ENCODE measurements at regions not wholly inside any gene's neighbourhood (a gene's known extent, or its start where the extent isn't known, plus 50 kb on each side); places are given as distances from the start of the nearest gene placed in this dataset.

DNA sequence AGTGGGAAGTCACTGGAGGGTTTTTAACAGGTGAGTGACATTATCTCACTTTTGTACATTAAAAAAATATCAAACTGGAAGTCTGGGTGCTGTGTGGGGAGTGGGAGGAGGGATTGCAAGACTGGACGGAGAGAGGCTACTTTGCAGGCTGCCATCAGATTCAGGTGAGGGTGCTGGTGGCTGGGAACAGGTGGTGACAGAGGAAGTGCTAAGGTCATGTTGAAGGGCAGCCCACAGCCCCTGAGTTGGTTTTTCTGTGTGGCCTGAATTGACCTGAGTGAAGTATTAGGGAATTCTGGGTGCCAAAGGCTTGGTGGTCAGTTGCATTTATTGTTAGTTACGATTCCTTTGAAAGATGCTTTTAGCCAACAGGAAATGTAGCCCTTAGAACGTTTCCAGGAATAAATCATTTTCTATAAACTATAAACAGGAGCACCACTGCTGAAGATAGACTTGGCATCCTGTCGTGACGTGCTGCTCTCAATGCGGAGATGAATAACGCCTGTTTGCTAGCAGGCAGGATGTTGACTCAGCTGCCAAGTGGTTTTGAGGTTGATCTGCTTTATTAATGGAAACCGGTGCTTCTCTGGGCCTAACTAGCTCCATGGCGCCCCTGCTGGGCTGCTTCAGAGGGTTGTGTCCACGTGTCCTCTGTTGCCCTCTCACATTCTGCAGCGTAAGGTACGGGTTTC is 707.5 kb upstream of the TMEM132C start:
- ATAC-seq (ENCODE audit: low read depth) (peak; percentile 97), DNase-seq (ENCODE audit: low spot score) (peak; percentile 68)
- peaks cover 9% of the 10 kb centered on the region for H3K4me1 ChIP-seq (ENCODE audit: insufficient read depth, poor library complexity, severe bottlenecking)
- TF ChIP-seq, protein P1, sequence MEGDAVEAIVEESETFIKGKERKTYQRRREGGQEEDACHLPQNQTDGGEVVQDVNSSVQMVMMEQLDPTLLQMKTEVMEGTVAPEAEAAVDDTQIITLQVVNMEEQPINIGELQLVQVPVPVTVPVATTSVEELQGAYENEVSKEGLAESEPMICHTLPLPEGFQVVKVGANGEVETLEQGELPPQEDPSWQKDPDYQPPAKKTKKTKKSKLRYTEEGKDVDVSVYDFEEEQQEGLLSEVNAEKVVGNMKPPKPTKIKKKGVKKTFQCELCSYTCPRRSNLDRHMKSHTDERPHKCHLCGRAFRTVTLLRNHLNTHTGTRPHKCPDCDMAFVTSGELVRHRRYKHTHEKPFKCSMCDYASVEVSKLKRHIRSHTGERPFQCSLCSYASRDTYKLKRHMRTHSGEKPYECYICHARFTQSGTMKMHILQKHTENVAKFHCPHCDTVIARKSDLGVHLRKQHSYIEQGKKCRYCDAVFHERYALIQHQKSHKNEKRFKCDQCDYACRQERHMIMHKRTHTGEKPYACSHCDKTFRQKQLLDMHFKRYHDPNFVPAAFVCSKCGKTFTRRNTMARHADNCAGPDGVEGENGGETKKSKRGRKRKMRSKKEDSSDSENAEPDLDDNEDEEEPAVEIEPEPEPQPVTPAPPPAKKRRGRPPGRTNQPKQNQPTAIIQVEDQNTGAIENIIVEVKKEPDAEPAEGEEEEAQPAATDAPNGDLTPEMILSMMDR (IDR thresholded peaks at IDR 0.05; ENCODE audit: poor library complexity, severe bottlenecking) = peak; percentile 73
- no peaks in the 10 kb centered on the region for H3K27me3 ChIP-seq (ENCODE audit: insufficient read depth, poor library complexity, severe bottlenecking)
- H3K9me3 ChIP-seq (ENCODE audit: severe bottlenecking) = no peaks in the 10 kb centered on the region
- H3K4me3 ChIP-seq (ENCODE audit: severe bottlenecking) = no peak overlapping the region
- no peaks in the 10 kb centered on the region for H3K36me3 ChIP-seq (ENCODE audit: low read depth)
- peak overlapping the region; percentile 50 for H3K27ac ChIP-seq (ENCODE audit: poor library complexity, severe bottlenecking)

DNA sequence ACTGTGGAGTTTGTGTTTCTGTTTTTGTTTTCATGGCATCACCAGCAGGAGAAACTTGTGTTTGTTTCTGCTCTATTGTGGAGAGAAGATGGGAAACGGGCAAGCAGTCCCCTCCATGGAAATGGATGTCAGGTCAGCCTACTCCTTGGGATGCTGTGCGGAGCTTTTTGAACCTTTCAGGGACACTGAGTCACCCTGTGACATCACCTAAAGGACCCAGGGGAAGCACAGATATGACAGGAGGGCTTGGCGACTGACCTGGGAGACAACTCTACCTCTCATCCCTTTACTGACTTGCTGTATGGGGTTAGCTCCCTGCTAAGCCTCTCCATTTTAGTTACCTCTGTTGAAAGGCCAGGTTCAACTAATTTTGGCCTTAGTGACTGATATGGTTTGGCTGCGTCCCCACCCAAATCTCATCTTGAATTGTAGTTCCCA is 706.9 kb upstream of the TMEM132C start:
- no peaks in the 10 kb centered on the region for H3K36me3 ChIP-seq (ENCODE audit: low read depth)
- no peak overlapping the region for H3K4me3 ChIP-seq (ENCODE audit: severe bottlenecking)
- H3K9me3 ChIP-seq (ENCODE audit: severe bottlenecking) = no peaks in the 10 kb centered on the region
- H3K27ac ChIP-seq (ENCODE audit: poor library complexity, severe bottlenecking) = peak overlapping the region; percentile 50
- H3K4me1 ChIP-seq (ENCODE audit: insufficient read depth, poor library complexity, severe bottlenecking) = peaks cover 9% of the 10 kb centered on the region
- DNase-seq (ENCODE audit: low spot score) (no peak), ATAC-seq (ENCODE audit: low read depth) (no peak)
- TF ChIP-seq, protein P1 (IDR thresholded peaks at IDR 0.05; ENCODE audit: poor library complexity, severe bottlenecking) = peak; percentile 45
- no peaks in the 10 kb centered on the region for H3K27me3 ChIP-seq (ENCODE audit: insufficient read depth, poor library complexity, severe bottlenecking)

DNA sequence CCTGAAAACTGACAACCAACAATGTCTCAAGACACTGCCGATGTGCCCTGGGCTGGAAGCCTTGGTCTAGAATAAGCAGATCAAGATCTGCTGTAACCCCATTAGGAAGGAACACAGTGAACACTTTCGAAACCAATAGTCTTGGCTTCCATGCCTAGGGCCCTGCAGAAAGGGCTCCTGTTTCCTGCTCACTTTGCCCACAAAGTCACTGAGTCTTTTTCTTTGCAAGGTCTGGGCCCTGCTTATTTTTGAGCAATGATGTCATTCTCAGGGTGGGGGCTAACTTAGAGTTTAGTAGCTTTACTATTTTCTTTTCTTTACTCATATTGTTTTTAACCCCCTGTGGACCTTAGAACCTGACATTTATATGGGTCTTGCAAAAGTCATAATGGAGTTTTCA is 704.2 kb upstream of the TMEM132C start:
- Histone ChIP-seq H3K4me1 (ENCODE audit: insufficient read depth, poor library complexity, severe bottlenecking) (peaks cover 9% of the 10 kb centered on the region), H3K27ac (ENCODE audit: poor library complexity, severe bottlenecking) (no peak overlapping the region), H3K36me3 (ENCODE audit: low read depth) (no peaks in the 10 kb centered on the region), H3K27me3 (ENCODE audit: insufficient read depth, poor library complexity, severe bottlenecking) (no peaks in the 10 kb centered on the region), H3K9me3 (ENCODE audit: severe bottlenecking) (no peaks in the 10 kb centered on the region), H3K4me3 (ENCODE audit: severe bottlenecking) (no peak overlapping the region)
- no peak for ATAC-seq (ENCODE audit: low read depth)
- TF ChIP-seq, protein P1 (IDR thresholded peaks at IDR 0.05; ENCODE audit: poor library complexity, severe bottlenecking) = no peak
- DNase-seq (ENCODE audit: low spot score) = no peak

DNA sequence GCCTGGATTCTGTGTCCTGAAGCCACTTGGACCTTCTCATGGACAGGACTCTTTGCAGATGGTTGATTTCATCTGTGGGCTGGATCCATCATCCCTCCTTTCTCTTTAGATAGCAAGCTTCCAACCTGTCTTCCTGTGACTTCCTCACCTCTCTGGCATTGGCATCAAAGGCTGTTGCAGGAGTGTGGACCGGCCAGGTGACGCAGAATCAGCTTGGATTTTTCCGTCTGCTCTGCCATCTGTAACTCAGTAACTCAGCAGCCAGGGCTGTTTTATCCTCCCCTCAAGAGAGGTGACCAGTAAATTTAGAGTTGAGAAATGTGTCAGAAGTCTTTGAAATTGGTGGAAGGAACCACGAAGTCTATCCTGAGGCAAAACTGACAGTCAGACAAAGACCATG is 701.7 kb upstream of the TMEM132C start:
- no peaks in the 10 kb centered on the region for H3K27me3 ChIP-seq (ENCODE audit: insufficient read depth, poor library complexity, severe bottlenecking)
- no peak overlapping the region for H3K27ac ChIP-seq (ENCODE audit: poor library complexity, severe bottlenecking)
- no peak overlapping the region for H3K4me3 ChIP-seq (ENCODE audit: severe bottlenecking)
- H3K9me3 ChIP-seq (ENCODE audit: severe bottlenecking) = no peaks in the 10 kb centered on the region
- no peaks in the 10 kb centered on the region for H3K36me3 ChIP-seq (ENCODE audit: low read depth)
- DNase-seq (ENCODE audit: low spot score) (no peak), ATAC-seq (ENCODE audit: low read depth) (no peak)
- H3K4me1 ChIP-seq (ENCODE audit: insufficient read depth, poor library complexity, severe bottlenecking) = no peaks in the 10 kb centered on the region
- TF ChIP-seq, protein P1 (IDR thresholded peaks at IDR 0.05; ENCODE audit: poor library complexity, severe bottlenecking) = no peak

DNA sequence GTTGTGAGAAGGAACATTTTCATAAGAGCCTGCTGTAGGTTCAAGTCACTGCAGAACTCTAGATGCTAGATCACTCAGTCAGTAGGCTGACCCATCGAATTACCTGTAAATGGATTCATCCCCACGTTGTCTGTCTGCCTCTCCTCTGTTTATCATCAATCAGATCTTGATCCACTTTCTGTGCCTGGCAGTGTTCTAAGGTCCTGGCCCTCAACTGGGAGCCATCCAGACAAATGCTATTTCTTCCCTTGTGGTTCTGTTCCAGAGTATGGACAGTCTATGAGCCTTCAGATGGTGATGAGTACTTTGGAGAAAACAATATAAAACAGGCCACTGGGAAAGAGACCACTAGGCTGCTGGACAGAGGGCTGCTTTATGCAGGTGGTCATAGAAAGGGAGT is 699.4 kb upstream of the TMEM132C start:
- H3K9me3 ChIP-seq (ENCODE audit: severe bottlenecking) = no peaks in the 10 kb centered on the region
- no peak for DNase-seq (ENCODE audit: low spot score)
- no peaks in the 10 kb centered on the region for H3K36me3 ChIP-seq (ENCODE audit: low read depth)
- no peaks in the 10 kb centered on the region for H3K27me3 ChIP-seq (ENCODE audit: insufficient read depth, poor library complexity, severe bottlenecking)
- TF ChIP-seq, protein P1 (IDR thresholded peaks at IDR 0.05; ENCODE audit: poor library complexity, severe bottlenecking) = no peak
- no peak for ATAC-seq (ENCODE audit: low read depth)
- no peak overlapping the region for H3K27ac ChIP-seq (ENCODE audit: poor library complexity, severe bottlenecking)
- no peak overlapping the region for H3K4me3 ChIP-seq (ENCODE audit: severe bottlenecking)
- H3K4me1 ChIP-seq (ENCODE audit: insufficient read depth, poor library complexity, severe bottlenecking) = no peaks in the 10 kb centered on the region
